EH (cell line): ENCODE measurements at regions not wholly inside any gene's neighbourhood (a gene's known extent, or its start where the extent isn't known, plus 50 kb on each side); places are given as distances from the start of the nearest gene placed in this dataset.
"Not testable (repeated sequence)": the region's sequence is repeated elsewhere in the genome, so short reads cannot be mapped to it uniquely, and the experiment has no call there.

ENCODE experiments used
- DNase-seq: peaks from one replicate; pipeline ENCODE4 v3.0.0-alpha.2; 2015; ENCODE audit warnings: low read depth

GRCh38 chr9:81741103-81741502 is 51.8 kb upstream of the TLE1 start:
- DNase-seq: no peak

DNA sequence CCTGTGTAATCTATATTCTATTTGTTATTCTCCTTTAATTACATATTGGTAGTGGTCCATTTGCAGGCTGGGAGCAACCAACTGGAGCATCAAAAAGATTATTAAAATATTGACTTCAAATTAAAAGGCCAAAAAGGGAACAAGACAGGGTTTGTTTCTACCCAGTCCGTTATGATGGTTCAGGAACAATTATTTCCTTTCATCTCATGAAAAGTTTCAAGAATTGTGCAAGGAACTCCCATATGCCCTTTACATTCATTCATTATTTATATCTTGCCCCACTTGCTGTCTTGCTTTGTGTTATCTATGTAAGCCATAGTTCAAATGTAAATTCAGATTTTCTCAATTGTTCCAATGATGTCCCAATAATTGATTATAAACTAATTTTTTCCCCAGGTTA is 58.7 kb upstream of the TLE1 start:
- no peak for DNase-seq

- no peak for DNase-seq
Observed at GRCh38 chr9:81753436-81753835, 64.1 kb upstream of the TLE1 start.

- no peak for DNase-seq
Observed at GRCh38 chr9:81754245-81754644, 64.9 kb upstream of the TLE1 start.

DNA sequence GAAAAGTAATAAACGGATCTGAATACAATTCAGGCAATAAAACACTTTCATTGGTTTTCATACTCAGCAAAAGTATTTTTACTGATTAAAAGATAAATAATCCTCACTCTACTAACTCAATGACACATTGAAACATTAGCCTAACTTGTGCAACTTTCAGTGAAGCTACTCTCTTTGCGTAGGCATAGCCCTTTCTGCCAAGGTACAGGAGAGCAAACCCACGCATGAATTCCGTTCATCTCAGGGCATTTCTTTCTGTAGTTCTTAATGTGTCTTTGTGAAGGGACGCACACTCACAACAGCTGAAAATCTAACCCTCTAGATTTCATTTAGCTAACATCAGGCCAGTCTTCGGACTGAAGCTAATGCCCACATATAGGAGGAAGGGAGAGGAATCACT is 66.4 kb upstream of the TLE1 start:
- no peak for DNase-seq

GRCh38 chr9:81756561-81756960 is 67.2 kb upstream of the TLE1 start:
- DNase-seq: no peak

- no peak for DNase-seq
Observed at GRCh38 chr9:81758123-81758797, 68.9 kb upstream of the TLE1 start.

GRCh38 chr9:81759680-81760215 is 70.4 kb upstream of the TLE1 start:
- peak; percentile 88 for DNase-seq

GRCh38 chr9:81767921-81768320 is 78.6 kb upstream of the TLE1 start:
- DNase-seq: no peak

DNA sequence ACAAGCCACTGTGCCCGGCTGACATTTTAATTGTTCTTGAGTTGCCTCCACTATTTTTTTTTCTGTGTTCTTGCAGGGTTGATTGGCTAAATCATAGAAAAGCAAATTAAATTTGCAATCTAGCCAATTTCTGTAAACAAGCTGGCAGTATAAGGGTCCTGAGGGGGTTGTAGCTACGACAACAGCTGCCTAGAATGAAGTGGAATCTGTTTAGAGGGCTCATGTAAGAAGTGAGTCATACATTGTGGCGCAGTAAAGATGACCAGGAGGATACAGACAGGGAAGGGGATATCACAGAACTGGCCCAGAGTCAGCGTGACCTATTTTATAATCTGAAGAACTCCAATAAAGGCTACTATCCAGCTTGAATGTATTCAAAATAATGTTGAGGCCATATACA is 82.2 kb upstream of the TLE1 start:
- peak; percentile 73 for DNase-seq

GRCh38 chr9:81772144-81772543 is 82.8 kb upstream of the TLE1 start:
- peak; percentile 81 for DNase-seq

DNA sequence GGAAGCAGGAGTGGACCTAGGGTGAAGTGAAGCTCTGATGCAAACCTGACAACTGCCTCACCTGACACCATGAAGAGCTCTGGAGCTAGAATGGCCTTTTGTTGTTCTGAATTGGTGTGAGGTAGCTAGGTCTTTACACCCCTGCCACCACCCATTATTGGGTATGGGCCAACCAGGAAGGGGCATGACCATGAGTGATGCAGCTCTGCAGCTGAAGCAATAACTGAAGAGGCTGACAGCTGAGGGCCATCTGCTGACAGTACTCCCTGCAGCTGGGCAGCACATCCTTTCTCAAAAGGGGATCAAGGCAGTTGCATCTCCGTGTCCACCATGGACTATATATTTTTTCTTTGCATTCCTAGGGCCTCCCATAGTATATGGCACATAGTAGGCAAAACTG is 87.0 kb upstream of the TLE1 start:
- DNase-seq: no peak

- DNase-seq: no peak
Observed at GRCh38 chr9:81776834-81777233, 87.5 kb upstream of the TLE1 start.

- no peak for DNase-seq
Observed at GRCh38 chr9:81777482-81777881, 88.1 kb upstream of the TLE1 start.

DNA sequence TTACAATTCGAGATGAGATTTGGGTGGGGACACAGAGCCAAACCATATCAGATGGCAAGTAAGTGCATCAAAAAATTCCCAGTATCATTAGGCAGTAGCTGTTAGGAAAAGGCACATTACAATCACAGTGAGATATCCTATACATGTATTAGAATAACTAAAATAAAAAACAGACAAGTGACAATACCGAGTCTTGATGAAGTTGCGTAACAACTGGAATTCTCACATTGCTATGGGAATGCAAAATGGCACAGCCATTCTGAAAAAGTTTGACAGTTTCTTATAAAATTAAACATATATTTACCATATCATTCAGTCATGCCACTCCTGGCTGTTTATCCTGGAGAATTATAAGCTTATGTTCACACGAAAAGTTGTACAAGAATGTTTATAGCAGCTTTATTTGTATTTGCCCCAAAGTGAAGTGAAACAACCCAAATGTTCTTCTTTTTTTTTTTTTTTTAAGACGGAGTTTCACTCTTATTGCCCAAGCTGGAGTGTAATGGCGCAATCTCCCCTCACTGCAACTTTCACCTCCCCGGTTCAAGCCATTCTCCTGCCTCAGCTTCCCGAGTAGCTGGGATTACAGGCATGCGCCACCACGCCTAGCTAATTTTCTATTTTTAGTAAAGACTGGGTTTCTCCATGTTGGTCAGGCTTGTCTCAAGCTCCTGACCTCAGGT is 93.1 kb upstream of the TLE1 start:
- DNase-seq: no peak

DNA sequence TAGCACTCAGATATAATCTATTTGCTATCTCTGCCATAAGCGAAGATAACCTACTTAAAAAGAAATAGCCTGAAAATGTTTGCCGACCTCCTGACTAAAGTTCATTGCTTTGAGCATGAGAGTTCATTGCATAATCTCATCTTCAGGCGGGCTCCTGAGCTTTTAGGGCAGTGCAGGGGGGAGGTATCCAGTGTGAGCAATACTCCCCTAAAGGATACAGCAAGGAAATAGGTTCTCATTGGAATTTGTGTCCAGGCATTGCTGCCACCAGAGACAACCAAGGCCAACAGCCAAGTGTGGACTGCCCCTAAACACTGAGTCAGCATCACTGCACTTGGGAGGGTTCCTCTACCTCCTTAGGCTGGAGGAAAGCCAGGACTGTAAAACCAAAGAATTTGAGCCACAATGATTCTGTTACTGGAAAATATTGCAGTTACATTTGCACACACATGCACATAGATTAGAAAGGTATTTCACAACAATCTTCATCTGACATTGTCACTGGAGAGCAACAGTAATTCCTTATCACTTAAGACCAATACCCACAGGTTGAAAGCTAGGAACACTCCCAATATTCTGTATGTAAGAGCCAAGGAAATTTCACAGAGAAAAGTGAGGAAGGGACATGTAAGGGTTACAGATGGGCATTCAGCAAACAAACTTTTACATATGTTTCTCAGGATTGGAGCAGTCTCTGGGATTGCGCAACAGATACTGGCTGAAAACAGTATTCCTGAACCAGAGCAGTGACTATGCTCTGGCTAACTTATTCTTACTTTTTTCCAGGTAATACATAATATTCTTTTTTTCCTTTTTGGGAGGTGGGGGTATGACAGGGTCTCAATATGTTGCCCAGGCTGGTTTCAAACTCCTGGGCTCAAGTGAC is 98.6 kb upstream of the TLE1 start:
- DNase-seq: peak; percentile 96

GRCh38 chr9:81789721-81790120 is 100.4 kb upstream of the TLE1 start:
- DNase-seq: peak; percentile 75

- DNase-seq: no peak
Observed at GRCh38 chr9:81790166-81790565, 100.8 kb upstream of the TLE1 start.

DNA sequence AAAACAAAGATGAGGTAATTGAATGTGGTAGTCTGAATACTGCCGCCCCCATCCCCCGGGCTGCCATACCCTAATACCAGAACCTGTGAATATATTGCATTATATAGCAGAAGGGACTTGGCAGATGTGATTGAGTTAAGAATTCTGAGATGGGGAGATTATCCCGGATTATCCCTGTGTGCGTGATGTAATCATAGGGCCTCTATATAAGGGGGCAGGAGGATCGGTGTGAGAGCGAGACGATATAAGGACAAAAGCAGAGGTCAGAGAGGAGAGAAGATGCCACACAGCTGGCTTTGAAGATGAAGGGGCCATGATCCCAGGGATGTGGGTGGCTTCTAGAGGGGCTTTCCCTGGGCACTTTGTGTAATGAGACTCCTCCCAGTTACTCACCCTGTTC is 101.7 kb upstream of the TLE1 start:
- DNase-seq: no peak

GRCh38 chr9:81798606-81799005 is 109.3 kb upstream of the TLE1 start:
- peak; percentile 61 for DNase-seq

GRCh38 chr9:81801190-81801589 is 111.8 kb upstream of the TLE1 start:
- peak; percentile 93 for DNase-seq

- DNase-seq: peak; percentile 93
Observed at GRCh38 chr9:81804306-81804705, 115.0 kb upstream of the TLE1 start.

DNA sequence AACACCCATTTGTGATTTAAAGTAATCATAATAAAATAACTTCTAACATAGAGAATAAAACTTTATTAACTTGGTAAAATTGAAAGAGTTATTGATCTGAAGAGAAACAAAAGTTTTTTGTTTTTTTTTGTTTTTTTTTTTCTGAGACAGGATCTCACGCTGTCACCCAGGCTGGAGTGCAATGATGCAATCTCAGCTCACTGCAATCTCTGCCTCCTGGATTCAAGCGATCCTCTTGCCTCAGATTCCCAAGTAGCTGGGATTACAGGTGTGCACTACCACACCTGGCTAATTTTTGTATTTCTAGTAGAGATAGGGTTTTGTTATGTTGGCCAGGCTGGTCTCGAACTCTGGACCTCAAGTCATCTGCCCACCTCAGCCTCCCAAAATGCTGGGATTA is 116.5 kb upstream of the SPATA31D4 start:
- not testable (repeated sequence) for DNase-seq
